Panc1 (cell line): ENCODE measurements at regions not wholly inside any gene's neighbourhood (a gene's known extent, or its start where the extent isn't known, plus 50 kb on each side); places are given as distances from the start of the nearest gene placed in this dataset.

Source experiments
- ATAC-seq: fragments of 200-7000 bp; cut with Tn5 transposase; 2 replicates; pipeline ENCODE4 v1.9.1; 2020; ENCODE audit warnings: mild to moderate bottlenecking, moderate library complexity
- BruUV-seq: library from RNA; stranded (reverse); fragments of 400-500 nt; replicated peaks from 2 replicates; lab custom pipeline; 2021; lab: Mats Ljungman, UMichigan
- CTCF ChIA-PET: fragments of 300-600 bp; sonication (Branson Sonifier 250); formaldehyde crosslinking; loops from one replicate; lab custom pipeline; 2022; ENCODE audit warnings: antibody characterized with exemption; lab: Charles Lee
- POLR2A ChIA-PET: fragments of 300-600 bp; sonication (Branson Sonifier 250); formaldehyde crosslinking; loops from one replicate; lab custom pipeline; 2022; ENCODE audit warnings: antibody characterized with exemption; lab: Charles Lee
- DNase-seq: peaks from one replicate; pipeline ENCODE4 v3.0.0-alpha.2; 2010; ENCODE audit warnings: low read depth, low spot score
- H3K27ac ChIP-seq: 2 replicates; pipeline ENCODE4 v1.5.1; 2011; ENCODE audit warnings: mild to moderate bottlenecking, low read length, inconsistent platforms
- H3K27me3 ChIP-seq: fragments of 200-500 bp; sonication (Bioruptor generic); 2 replicates; pipeline ENCODE4 v1.6.0; 2014; ENCODE audit warnings: low read length, inconsistent platforms; ENCODE audit not compliant: control insufficient read depth, insufficient read depth
- H3K36me3 ChIP-seq: fragments of 200-500 bp; sonication (Bioruptor generic); 2 replicates; pipeline ENCODE4 v1.5.1; 2014; ENCODE audit warnings: inconsistent platforms, mild to moderate bottlenecking, low read length, moderate library complexity; ENCODE audit not compliant: control insufficient read depth, insufficient read depth
- H3K4me1 ChIP-seq: 2 replicates; pipeline ENCODE4 v1.5.1; 2011; ENCODE audit warnings: inconsistent platforms, mild to moderate bottlenecking, low read length, moderate library complexity; ENCODE audit not compliant: control insufficient read depth, insufficient read depth
- H3K4me3 ChIP-seq, 2 experiments: 2 replicates each; pipeline ENCODE4 v1.5.1; 2011 to 2012; ENCODE audit warnings: low read depth in 2 of 2, low read length in 2 of 2, mild to moderate bottlenecking in 2 of 2, inconsistent platforms in 1 of 2, moderate library complexity in 1 of 2
- H3K9me3 ChIP-seq: fragments of 200-500 bp; sonication (Bioruptor generic); 2 replicates; pipeline ENCODE4 v1.5.1; 2014; ENCODE audit warnings: low read depth, mild to moderate bottlenecking, inconsistent platforms, low read length, moderate library complexity; ENCODE audit not compliant: control insufficient read depth, insufficient read depth
- CTCF ChIP-seq: fragments of 450-650 bp; IDR thresholded peaks from 2 replicates; pipeline ENCODE4 v1.5.1; 2017; ENCODE audit warnings: mild to moderate bottlenecking
- POLR2AphosphoS5 ChIP-seq: IDR thresholded peaks from 2 replicates; pipeline ENCODE4 v1.6.1; 2012; ENCODE audit warnings: mild to moderate bottlenecking, low read depth, low read length, moderate library complexity
- REST ChIP-seq, 2 experiments: IDR thresholded peaks; 2 replicates each; pipeline ENCODE4 v1.6.1; 2011 to 2012; ENCODE audit warnings: low read depth in 2 of 2, control low read depth in 1 of 2, low read length in 1 of 2, mild to moderate bottlenecking in 1 of 2, moderate library complexity in 1 of 2; ENCODE audit not compliant: insufficient read depth in 1 of 2
- SIN3A ChIP-seq: IDR thresholded peaks from 2 replicates; pipeline ENCODE4 v1.6.1; 2012; ENCODE audit warnings: low read depth, mild to moderate bottlenecking, low read length, moderate library complexity, borderline replicate concordance; ENCODE audit not compliant: insufficient read depth
- TCF7L2 ChIP-seq: IDR thresholded peaks from 2 replicates; pipeline ENCODE4 v1.6.1; 2011; ENCODE audit warnings: mild to moderate bottlenecking, low read depth, low read length, inconsistent platforms
- in situ Hi-C: cut with HindIII; loops from 2 replicates; pipeline ENCODE4 v1.10.0; 2016; ENCODE audit warnings: low sequenced_read_pairs, low pct_unique_long_range_greater_than_20kb
- intact Hi-C: fragments of 100-400 bp; cut with micrococcal nuclease; formaldehyde crosslinking; loops from one replicate; pipeline ENCODE4 v1.10.0; 2022; ENCODE audit not compliant: unreplicated experiment

- ChIA-PET CTCF (no interaction called here), POLR2A (no interaction called here)
- H3K9me3 ChIP-seq, result no peaks in the 10 kb centered on the region
- no peak for ATAC-seq
- intact Hi-C loops, result no loop called here
- no peaks in the 10 kb centered on the region for H3K27me3 ChIP-seq
- no peak overlapping the region for H3K4me3 ChIP-seq
- TF ChIP-seq TCF7L2 (no peak), REST (IDR thresholded peaks at IDR 0.05; ENCODE audit: insufficient read depth in 1 of 2, low read depth in 2 of 2, low read length in 1 of 2) (no peak), POLR2AphosphoS5 (no peak), SIN3A (no peak), CTCF (no peak)
- in situ Hi-C loops, result no loop called here
- no peaks in the 10 kb centered on the region for H3K36me3 ChIP-seq
- no peak overlapping the region for H3K27ac ChIP-seq
- BruUV-seq, result no TSS peak
- DNase-seq, result no peak
- no peaks in the 10 kb centered on the region for H3K4me1 ChIP-seq
Measured at GRCh38 chr3:107035176-107035575, 342.1 kb upstream of the CCDC54 start.

- in situ Hi-C loops, result no loop called here
- ChIA-PET POLR2A (no interaction called here), CTCF (no interaction called here)
Measured at GRCh38 chr3:107044677-107045076, 332.6 kb upstream of the CCDC54 start.

More at GRCh38 chr3:107044677-107045076, 332.6 kb upstream of the CCDC54 start:
- no peak for DNase-seq
- H3K36me3 ChIP-seq, result no peaks in the 10 kb centered on the region
- ATAC-seq, result no peak
- BruUV-seq, result no TSS peak
- TF ChIP-seq REST (IDR thresholded peaks at IDR 0.05; ENCODE audit: insufficient read depth in 1 of 2, low read depth in 2 of 2, low read length in 1 of 2) (no peak), SIN3A (no peak), CTCF (no peak), POLR2AphosphoS5 (no peak), TCF7L2 (no peak)
- no peaks in the 10 kb centered on the region for H3K9me3 ChIP-seq
- no peak overlapping the region for H3K4me3 ChIP-seq
- no peaks in the 10 kb centered on the region for H3K27me3 ChIP-seq
- no peaks in the 10 kb centered on the region for H3K4me1 ChIP-seq
- H3K27ac ChIP-seq, result no peak overlapping the region
- intact Hi-C loops, result no loop called here
